ENCODE measurements at regions not wholly inside any gene's neighbourhood (a gene's known extent, or its start where the extent isn't known, plus 50 kb on each side); places are given as distances from the start of the nearest gene placed in this dataset.
"Not testable (repeated sequence)": the region's sequence is repeated elsewhere in the genome, so short reads cannot be mapped to it uniquely, and the experiment has no call there.

DNA sequence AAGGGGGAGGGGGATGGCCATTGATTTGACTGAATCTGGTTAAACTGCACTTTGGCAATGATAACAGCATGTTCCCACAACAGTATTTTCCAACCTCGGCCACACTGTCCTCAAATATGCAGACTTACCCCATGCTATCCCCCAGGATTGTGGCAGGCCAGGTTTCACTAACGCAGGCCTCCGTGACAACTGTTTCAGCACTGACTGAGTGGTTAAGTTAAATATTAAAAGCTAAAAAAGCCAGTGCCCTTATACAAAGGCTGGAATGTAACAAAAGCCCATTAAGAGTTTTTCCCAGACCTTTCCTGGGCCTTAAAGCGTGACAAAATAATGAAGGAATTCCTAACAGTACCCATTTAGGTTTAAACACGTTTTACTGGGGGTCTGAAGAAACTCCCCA lies 202.9 kb downstream of the USP25 start:
- no peak for DNase-seq (ENCODE audit: low read depth)

DNA sequence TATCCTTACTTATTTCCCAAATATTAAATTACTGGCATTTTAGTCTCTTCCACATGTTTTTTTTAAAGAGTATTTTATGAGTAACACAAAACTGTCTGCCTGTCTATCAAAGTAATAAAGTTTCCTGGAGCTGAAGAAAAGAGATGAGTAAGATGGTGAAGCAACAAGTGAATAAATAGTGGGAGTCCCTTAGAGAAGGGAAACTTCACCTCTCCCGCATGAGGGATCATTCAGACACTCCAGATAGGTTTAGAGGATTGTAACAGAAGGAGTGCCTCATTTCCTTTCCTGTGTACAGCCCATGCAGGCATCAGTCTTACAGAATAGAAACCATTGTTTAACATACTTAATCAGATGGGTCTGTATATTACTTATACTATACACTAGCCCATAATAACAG lies 205.7 kb downstream of the USP25 start:
- DNase-seq (ENCODE audit: low read depth) = no peak

DNA sequence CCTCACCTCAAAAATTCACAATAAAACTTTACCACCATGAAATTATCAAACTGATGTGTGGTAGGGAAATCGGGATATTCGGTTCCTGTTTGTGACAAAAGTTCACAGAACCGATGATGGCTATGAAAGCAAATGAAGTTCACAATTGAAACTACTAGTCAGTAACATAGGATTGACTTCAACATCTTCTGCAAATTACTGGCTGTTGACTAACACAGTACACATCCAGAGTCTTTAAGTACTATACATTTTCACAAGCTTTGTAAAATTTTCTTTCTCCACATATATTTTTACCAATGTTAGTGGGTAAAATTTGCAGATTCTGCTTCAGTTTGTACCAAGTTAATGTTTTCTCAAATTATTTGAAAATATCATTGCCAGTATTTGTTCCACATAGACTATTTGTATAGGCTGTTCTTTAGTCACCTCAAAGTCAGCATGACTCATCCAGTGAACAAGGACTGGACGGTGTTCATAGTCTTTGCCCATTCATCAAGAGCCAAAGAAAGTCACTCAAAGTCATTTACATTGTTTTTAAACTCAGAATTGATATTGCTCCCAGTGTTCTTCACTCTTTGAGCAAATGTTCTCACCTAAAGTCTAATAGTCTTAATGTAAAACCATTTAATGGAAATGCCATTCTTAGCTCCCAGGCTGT lies 213.4 kb downstream of the USP25 start:
- no peak for DNase-seq (ENCODE audit: low read depth)

DNA sequence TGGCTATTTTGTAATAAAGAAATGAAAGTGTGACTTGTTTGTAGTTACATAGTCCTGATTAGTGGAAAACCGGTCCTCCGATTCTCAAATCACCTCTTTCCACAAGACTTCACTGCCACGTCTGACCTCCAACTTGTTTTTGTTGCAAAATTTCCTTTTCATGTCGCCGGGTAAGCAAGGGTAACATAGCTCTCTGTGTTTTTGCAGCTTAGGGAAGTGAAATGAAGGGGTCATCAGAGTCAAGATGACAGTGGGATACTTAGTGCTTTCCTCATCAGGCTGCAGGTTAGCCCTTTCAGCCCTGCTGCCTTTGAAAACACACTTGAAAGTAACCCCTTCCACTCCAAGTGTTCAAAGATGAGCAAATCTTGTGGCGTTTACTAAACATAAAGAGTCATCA lies 217.9 kb downstream of the USP25 start:
- no peak for DNase-seq (ENCODE audit: low read depth)

DNA sequence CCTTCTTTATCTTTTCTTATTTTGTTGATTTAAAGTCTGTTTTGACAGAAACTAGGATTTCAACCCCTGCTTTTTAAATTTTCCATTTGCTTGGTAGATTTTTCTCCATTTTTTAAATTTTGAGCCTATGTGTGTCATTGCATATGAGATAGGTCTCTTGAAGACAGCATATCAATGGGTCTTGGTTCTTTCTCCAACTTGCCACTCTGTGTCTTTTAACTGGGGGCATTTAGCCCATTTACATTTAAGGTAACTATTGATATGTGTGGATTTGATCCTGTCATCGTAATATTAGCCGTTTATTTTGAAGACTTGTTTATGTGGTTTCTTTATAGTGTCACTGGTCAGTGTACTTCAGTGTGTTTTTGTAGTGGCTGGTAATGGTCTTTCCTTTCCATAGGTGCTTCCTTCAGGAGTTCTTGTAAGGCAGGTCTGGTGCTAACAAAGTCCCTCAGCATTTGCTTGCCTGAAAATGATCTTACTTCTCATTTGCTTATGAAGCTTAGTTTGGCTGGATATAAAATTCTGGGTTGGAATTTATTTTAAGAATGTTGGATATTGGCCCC lies 223.9 kb downstream of the USP25 start:
- no peak for DNase-seq (ENCODE audit: low read depth)

DNA sequence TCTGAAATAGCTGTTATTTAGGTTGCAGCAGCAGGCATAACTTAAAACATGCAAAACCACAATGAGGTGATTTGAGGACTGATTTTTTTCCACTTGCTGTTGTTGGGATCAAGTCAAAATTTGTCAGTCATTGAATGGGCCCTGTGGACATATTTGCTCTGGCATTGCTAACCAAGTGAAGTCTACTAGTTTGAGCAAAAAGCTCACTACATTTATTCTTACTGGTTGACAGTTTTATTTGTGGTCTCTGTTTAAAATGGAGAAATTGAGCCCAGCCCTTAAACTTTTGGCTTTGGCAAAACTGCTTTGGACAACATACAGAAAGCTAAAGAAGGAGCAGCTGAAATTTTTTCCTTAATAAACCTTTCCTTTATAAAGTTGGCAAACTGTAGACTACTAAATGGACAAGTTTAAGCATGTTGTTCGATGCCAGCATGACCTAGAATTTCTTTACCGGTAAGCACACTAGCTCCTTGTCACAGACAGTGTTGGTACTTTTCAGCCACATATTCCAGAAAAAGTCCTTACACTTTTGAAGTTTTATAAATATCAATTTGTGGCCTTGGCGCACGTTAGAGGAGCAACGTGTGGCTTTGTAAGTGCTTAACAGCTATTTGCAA lies 234.6 kb downstream of the USP25 start:
- DNase-seq (ENCODE audit: low read depth) = no peak

DNA sequence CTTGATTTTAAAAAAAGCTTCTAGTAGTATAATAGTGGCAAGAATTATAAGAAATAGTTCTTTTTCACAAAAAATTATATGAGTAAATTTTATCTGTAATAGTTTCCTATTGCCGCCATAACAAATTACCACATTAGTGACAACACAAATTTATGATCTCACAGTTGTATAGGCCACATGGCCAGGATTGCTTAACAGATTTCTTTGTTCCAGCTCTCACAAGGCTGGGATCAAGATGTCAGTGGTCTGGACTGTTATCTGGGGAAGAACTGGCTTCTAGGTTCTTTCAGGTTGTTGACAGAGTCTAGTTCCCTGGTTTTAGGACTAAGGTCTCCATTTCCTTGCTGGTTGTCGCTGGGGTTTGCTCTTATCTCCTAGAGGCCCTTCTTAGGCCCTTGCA lies 236.4 kb downstream of the USP25 start:
- DNase-seq (ENCODE audit: low read depth) = no peak

DNA sequence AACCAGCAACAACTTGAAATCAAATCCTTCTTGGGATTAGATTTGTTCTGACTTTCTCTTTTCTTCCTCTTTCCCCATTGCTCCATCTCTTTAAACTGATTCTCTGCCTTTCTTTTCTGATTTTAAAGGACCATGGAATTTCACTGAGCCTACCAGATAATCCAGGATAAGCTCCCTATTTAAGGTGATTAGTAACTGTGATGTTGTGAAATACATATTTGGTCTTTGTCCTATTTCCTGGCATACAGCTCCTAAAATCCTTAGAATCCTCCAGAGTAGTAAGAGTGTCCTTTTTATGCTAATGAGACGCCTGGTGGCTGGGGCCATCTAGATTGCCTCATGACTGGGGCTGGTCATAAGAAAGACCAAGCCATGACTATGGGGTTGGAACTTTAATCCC lies 236.9 kb downstream of the USP25 start:
- no peak for DNase-seq (ENCODE audit: low read depth)

DNA sequence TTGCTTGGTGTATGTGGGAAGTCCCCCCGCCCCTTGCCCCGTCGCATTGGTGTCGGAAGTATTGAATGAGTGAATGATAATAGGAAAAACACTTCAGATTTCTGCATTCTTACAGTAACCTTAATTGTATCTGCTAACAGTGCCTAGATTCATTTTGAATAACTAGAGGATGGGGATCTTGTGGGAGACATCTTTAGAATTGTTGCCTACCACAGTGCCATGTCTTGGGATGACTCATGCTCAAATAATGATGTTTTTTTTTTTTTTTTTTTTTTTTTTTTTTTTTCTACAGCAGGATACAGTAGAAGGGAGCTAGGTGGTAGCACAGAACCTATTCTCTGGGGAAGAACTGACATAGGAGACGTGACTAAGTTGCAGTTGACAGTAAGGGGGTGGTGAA lies 237.9 kb downstream of the USP25 start:
- no peak for DNase-seq (ENCODE audit: low read depth)

DNA sequence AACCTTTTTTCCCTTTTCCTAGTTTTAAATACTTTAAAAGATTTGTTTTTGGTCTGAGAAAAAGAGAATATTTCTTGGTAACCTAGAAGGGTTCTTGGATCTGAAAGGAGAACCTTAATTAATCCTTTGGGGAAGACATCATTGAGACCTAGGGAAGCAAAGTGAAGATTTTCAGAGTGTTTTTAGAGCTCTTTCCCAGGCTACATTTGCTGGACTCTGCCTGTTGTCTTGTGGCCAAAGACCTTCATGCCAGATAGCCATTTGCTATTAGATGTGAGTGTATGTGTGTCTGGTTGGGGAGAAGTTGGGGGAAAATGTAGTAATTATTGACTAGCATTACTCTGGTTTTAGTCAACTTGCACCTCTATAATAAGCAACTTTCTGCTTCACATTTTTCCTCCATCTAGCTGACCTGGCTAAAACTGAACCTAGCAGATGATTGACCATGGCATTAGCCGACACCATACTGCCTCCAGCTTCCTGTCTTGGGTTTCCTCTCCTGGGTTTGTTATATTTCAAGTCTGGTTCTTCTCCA lies 239.1 kb downstream of the USP25 start:
- DNase-seq (ENCODE audit: low read depth) = no peak

DNA sequence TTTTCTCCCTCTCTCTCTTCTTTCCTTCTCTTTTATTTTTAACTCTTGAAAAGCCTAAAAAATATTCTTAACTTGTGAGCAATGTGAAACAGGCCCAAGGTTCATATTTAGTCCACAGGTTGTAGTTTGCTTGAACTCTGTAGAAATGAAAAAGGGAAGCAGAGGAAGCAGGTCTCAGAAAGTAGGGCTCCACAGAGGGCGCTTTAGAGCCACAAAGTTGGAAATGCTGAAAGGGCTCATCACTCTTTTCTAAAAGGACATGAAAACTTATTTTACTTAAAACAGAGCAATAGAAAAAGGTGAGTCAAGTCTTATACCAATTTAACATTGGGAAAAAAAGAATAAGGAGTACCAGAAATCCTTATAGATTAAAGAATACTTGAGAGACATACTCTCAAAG lies 247.0 kb downstream of the USP25 start:
- DNase-seq (ENCODE audit: low read depth) = no peak

DNA sequence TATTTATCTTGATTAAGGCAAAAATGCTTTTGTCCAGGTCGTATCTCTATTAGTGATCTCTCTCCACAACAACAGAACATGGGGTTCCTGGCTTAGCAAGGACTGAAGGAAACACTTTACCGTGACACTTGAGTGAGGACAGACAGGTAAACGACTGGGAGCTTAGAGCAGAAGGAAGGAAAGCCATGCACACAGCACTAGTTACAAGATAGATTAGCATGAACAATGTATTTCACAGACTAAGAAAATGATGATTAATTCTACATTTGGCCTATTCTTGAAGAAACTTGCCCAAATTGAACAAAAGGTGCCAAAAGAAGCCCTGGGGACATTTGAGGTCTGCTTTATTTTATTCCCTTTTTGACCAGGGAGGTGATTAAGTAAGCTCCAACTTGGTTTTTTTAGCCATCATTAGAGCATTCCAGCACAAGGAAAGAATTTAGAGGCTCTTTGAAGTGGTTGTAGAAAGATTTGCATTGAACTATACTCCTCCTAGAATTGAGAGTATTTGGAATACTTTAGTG lies 248.5 kb downstream of the USP25 start:
- DNase-seq (ENCODE audit: low read depth) = no peak

DNA sequence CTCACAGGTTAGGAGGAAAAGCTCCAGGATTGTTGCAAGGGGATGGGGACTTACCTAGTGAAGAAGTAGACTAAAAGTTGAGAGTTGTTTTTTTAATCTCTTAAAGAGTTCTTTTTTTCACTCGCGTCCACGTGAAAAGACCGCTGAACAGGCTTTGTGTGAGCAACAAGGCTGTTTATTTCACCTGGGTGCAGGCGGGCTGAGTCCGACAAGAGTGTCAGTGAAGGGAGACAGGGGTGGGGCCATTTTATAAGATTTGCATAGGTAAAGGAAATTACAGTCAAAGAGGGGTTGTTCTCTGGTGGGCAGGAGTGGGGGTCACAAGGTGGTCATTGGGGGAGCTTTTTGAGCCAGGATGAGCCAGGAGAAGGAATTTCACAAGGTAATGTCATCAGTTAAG lies 249.7 kb downstream of the USP25 start:
- not testable (repeated sequence) for DNase-seq (ENCODE audit: low read depth)

DNA sequence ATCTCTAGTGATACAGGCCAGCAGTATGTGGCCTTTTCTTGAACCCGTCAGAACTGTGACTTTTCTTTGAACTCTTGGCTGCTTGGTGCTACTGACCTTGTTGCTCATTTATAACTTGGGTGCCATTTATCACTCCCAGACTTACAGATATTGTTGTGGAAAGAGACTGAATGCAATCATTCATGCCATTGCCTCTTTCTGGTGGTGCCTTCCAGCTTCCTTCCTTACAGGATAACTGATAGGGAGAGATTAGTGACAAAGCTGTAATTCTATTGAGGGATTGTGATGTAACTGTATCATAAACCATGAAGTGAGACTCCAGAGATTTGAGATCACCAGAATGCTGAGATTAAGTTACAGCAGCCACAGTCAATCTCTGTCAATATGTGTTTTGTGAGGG lies 256.5 kb downstream of the USP25 start:
- DNase-seq (ENCODE audit: low read depth) = no peak

DNA sequence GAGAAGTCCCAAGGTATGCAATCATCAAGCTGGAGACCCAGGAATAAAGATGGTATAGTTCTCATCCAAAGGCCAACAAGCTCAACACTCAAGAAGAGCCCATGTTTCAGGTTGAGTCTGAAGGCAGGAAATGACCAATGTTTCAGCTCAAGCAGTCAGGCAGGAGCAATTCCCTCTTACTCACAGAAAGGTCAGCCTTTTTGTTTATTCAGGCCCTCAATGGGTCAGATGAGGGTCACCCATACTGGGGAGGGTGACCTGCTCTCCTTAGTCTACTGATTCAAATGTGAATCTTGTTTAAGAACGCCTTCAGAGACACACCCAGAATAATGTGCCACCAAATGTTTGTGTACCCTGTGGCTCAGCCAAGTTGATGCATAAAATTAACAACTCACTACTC lies 262.4 kb downstream of the USP25 start:
- no peak for DNase-seq (ENCODE audit: low read depth)

DNA sequence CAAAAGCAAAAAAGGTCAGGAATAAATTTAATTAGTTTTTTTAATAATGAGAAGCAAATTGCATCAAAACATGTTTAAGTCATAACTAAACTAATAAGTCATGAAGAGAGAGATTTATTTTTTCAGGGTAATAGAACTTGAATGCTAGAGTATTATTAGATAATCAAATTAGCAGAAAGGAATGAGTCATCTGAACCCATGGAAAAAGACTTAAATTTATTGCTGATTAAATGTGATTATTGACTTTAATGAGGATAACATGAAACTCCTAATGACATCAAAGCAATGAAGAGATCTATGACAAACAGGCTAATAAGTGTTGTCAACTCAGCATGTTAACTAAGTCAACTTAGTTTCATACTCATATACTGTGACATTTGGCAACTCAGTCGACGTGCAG lies 264.2 kb downstream of the USP25 start:
- no peak for DNase-seq (ENCODE audit: low read depth)

DNA sequence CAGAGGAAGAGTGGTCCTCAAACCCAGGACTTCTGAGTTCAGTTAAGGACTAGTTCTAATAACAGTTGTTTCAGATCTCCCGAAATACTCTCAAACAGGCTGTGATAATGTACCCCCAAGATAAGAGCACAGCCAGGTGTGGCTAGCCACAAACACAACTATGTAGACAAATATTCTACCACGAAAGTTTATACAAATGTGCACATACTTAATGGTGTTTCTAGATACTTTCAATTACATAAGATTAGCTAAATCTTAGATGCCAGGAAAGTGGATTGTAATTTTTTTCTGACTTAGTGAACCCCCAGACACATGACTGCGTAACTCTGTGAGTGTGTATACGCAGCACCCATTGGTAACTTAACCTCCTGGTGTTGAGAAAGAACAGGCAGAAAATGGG lies 270.0 kb downstream of the USP25 start:
- no peak for DNase-seq (ENCODE audit: low read depth)

DNA sequence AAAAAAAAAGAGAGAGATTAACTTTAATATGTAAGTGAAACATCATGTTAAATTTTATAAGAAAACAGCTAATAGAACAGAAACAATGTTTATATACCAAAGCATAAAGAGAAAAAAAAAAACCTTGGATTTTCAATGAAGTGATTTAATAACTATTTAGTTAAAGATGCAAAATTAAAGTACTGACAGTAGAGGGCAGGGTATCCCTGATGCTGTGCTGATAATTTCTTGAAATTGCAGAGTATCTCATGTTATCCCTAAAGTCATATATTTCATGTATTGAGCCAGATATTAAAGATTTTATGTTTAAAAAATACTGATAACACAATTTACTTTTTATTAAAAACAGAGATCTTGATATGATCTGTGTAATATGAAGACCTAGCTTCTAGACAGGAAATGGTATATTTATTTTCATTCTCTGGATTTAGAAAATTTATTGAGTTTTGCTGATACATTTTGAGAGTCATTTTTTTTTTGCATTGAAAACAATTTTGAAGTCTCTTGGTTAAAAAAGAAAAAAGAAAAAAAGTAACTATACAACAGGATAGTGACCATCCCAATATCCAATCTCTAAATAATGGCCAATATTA lies 273.2 kb downstream of the USP25 start:
- DNase-seq (ENCODE audit: low read depth) = peak; percentile 25

DNA sequence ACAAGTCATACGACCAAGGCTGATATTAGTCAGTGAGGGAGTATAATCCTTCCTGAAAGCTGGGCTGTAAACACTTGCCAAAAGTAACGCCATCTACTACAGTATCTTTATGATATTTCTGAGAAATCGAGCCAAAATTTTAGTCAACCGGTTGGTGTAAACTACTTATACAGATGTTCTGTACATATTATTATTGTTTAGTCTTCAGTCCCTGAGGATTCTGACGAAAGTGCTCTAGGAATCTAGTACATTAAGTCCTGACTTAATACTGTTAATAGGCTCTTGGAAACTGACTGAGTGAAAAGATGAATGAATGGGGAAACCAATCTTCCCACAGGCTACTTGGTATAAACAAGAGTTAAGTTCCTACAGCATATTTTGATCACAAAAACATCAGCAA lies 274.3 kb downstream of the USP25 start:
- DNase-seq (ENCODE audit: low read depth) = no peak

DNA sequence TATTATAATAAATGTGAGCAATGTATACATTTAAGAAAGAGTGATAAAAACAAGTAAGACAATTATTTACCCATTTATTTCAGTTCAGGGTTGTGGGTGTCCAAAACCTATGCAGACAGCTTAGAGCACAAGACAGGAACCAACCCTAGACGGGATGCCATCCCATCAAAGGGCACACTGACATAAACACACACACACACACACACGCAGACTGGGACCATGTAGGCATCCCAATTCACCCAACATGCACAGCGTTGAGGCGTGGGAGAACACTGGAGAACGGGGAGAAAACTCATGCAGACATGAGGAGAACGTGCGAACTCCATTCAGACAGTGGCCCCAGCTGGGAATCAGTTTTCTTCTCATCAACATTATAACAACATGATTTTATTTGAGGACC lies 274.7 kb downstream of the USP25 start:
- DNase-seq (ENCODE audit: low read depth) = no peak

DNA sequence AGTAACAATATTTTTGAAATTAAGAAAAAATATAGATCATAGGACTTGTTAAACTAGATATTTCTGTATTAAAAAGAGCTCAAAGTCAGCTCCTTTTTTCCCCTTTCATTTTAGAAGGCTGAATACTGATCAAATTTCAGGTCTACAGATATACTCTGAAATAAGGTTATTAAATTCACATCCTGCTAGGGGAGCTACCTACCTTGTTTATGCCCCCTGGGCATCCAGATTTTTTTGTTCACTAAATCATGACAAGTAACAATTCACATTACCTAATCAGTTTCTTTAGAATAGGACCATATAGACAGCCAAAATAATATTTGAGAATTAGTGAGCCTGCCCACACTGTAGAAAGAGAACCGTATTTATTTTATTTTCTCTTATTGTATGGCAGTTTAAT lies 276.2 kb downstream of the USP25 start:
- DNase-seq (ENCODE audit: low read depth) = no peak

DNA sequence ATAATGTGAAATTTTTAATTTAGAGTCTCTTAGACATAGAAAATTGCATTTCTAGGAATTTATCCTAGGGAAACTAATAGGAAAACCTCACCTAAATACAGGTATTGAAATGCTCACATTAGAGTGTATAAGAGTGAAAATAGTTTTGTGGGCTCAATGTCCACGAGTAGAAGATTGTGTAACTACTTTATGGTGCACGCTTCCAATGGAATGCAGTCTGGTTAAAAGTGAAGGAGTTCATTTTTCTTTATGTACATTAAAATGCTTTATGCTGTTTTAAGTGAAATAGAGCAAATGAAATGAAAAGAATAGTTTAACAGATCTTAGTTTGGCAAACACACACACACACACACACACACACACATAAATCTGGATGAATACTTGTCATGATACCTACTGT lies 278.2 kb downstream of the USP25 start:
- no peak for DNase-seq (ENCODE audit: low read depth)

DNA sequence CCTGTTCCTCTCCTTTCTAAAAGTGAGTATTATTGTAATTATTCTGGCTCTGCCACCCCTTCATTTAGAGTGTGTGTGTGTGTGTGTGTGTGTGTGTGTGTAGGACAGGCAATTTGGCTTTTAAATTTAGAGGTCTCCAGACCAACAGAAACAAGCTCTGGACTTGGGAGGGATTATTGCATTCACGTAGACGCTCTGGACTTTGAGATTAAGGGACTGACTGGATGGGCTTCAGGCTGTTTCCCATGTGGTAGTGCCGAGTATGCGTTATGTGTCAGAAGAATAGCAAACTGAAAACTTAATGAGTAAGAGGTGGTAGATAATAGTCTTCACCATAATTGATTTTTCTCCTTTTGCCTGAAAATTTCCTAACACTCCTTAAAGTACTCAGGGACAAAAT lies 281.9 kb downstream of the USP25 start:
- no peak for DNase-seq (ENCODE audit: low read depth)
